NCI-H2107 treated with DMSO at 0.1 percent for 48 hours (cell line): ENCODE measurements at regions not wholly inside any gene's neighbourhood (a gene's known extent, or its start where the extent isn't known, plus 50 kb on each side); places are given as distances from the start of the nearest gene placed in this dataset.

Experiments
- DNase-seq: peaks from one replicate; lab custom pipeline; 2025; ENCODE audit not compliant: unreplicated experiment; lab: John Stamatoyannopoulos, UW

GRCh38 chr5:91438871-91439270 lies 55.8 kb upstream of the ARRDC3 start:
- DNase-seq = no peak

- DNase-seq = no peak
Measured at GRCh38 chr5:91436241-91436640, 53.1 kb upstream of the ARRDC3 start.

GRCh38 chr5:91434348-91434747 lies 51.2 kb upstream of the ARRDC3 start:
- no peak for DNase-seq

- no peak for DNase-seq
Measured at GRCh38 chr5:91433861-91434260, 50.7 kb upstream of the ARRDC3 start.
